PC-9 (cell line): ENCODE measurements at regions not wholly inside any gene's neighbourhood (a gene's known extent, or its start where the extent isn't known, plus 50 kb on each side); places are given as distances from the start of the nearest gene placed in this dataset.

ENCODE experiments used
- BruUV-seq: library from RNA; stranded (reverse); fragments of 400-500 nt; replicated peaks from 2 replicates; lab custom pipeline; 2021; lab: Mats Ljungman, UMichigan
- CTCF ChIA-PET: fragments of 300-600 bp; sonication (Branson Sonifier 250); formaldehyde crosslinking; loops from one replicate; lab custom pipeline; 2022; ENCODE audit warnings: antibody characterized with exemption; lab: Charles Lee
- POLR2A ChIA-PET: fragments of 300-600 bp; sonication (Branson Sonifier 250); formaldehyde crosslinking; loops from one replicate; lab custom pipeline; 2022; ENCODE audit warnings: antibody characterized with exemption; ENCODE audit not compliant: unreplicated experiment; lab: Charles Lee
- DNase-seq, 2 experiments: peaks; one replicate each; pipeline versions ENCODE4 v3.0.0 to v3.0.0-alpha.2; 2015 to 2022; ENCODE audit warnings: mixed read lengths in 1 of 2
- H2AFZ ChIP-seq: fragments of 200-600 bp; sonication (generic); 2 replicates; pipeline ENCODE4 v1.8.1; 2017; ENCODE audit warnings: antibody characterized with exemption
- H3F3A ChIP-seq: fragments of 200-600 bp; sonication (generic); 2 replicates; pipeline ENCODE4 v1.8.1; 2017; ENCODE audit warnings: antibody characterized with exemption, mild to moderate bottlenecking, low read depth; ENCODE audit not compliant: insufficient read depth
- H3K27ac ChIP-seq: fragments of 200-600 bp; sonication (generic); 2 replicates; pipeline ENCODE4 v1.6.1; 2016; ENCODE audit warnings: mixed run types
- H3K27me3 ChIP-seq: fragments of 200-600 bp; sonication (generic); 2 replicates; pipeline ENCODE4 v1.6.1; 2016; ENCODE audit warnings: low read depth, mixed run types; ENCODE audit not compliant: insufficient read depth
- H3K36me3 ChIP-seq: fragments of 200-600 bp; sonication (generic); 2 replicates; pipeline ENCODE4 v1.6.1; 2016; ENCODE audit warnings: low read depth, mixed run types
- H3K4me1 ChIP-seq: fragments of 200-600 bp; sonication (generic); replicated peaks from 2 replicates; pipeline ENCODE4 v1.6.1; 2016; ENCODE audit warnings: mixed run types; ENCODE audit not compliant: insufficient read depth
- H3K4me2 ChIP-seq: fragments of 200-600 bp; sonication (generic); 2 replicates; pipeline ENCODE4 v1.6.1; 2017; ENCODE audit warnings: mixed run types
- H3K4me3 ChIP-seq: fragments of 200-600 bp; sonication (generic); 2 replicates; pipeline ENCODE4 v1.6.1; 2016; ENCODE audit warnings: mixed run types
- H3K79me2 ChIP-seq: fragments of 200-600 bp; sonication (generic); 2 replicates; pipeline ENCODE4 v1.6.1; 2017; ENCODE audit warnings: low read depth, mixed run types
- H3K9me2 ChIP-seq: fragments of 200-600 bp; sonication (generic); 2 replicates; pipeline ENCODE4 v1.8.1; 2017; ENCODE audit warnings: mild to moderate bottlenecking; ENCODE audit not compliant: insufficient read depth
- H3K9me3 ChIP-seq: fragments of 200-600 bp; sonication (generic); 2 replicates; pipeline ENCODE4 v1.8.1; 2016; ENCODE audit warnings: low read depth; ENCODE audit not compliant: insufficient read depth
- H4K20me1 ChIP-seq: fragments of 200-600 bp; sonication (generic); 2 replicates; pipeline ENCODE4 v1.8.1; 2017; ENCODE audit not compliant: insufficient read depth
- EZH2 ChIP-seq: fragments of 200-600 bp; sonication (generic); IDR thresholded peaks from 2 replicates; pipeline ENCODE4 v1.8.0; 2017; ENCODE audit warnings: antibody characterized with exemption, low read depth
- intact Hi-C: fragments of 100-400 bp; cut with micrococcal nuclease; formaldehyde crosslinking; loops from one replicate; pipeline ENCODE4 v1.10.0; 2022; ENCODE audit not compliant: unreplicated experiment
- TF ChIP-seq, protein P1 (sequence below): fragments of 200-600 bp; sonication (generic); conservative IDR thresholded peaks from 2 replicates; pipeline ENCODE4 v1.6.1; 2017; ENCODE audit warnings: mixed run types, antibody characterized with exemption, mild to moderate bottlenecking, moderate library complexity

DNA sequence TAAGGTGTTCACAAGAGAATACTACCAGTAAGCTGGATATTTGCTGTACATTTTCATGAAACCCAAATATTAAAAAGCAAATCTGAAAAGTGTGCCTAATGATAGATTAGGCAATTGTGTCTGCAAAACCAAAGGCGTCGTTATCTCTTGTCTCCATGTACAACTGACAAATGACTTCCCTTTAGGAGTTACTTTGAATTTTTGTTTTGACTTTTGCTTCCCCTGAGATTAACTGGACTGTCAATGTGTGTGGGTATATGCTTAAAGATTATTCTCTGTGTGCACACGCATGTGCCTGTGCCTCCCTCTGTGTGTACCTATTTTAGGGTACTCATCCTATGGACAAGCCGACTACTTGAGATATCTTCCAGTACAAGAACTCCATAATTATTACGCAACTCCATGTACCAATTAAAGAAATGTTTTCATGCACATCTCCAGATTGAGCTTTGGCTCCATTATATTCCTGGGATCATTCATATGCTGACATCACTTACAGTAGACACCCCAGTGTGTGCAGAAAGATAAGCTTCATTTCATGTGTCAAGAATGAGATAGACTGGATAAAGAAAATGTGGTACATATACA is 431.2 kb upstream of the ADAMTS9 start:
- Histone ChIP-seq H3K4me1 (no peaks in the 10 kb centered on the region), H3K79me2 (no peaks in the 10 kb centered on the region), H4K20me1 (no peaks in the 10 kb centered on the region), H3K9me2 (no peaks in the 10 kb centered on the region), H3K36me3 (no peaks in the 10 kb centered on the region), H3K4me2 (no peak overlapping the region), H3K9me3 (no peaks in the 10 kb centered on the region), H2AFZ (no peak overlapping the region), H3K27me3 (no peaks in the 10 kb centered on the region), H3F3A (no peaks in the 10 kb centered on the region), H3K4me3 (no peak overlapping the region), H3K27ac (no peak overlapping the region)
- POLR2A ChIA-PET = no interaction called here
- CTCF ChIA-PET = no interaction called here
- DNase-seq = no peak
- intact Hi-C loops = no loop called here
- no TSS peak for BruUV-seq
- TF ChIP-seq, protein P1, sequence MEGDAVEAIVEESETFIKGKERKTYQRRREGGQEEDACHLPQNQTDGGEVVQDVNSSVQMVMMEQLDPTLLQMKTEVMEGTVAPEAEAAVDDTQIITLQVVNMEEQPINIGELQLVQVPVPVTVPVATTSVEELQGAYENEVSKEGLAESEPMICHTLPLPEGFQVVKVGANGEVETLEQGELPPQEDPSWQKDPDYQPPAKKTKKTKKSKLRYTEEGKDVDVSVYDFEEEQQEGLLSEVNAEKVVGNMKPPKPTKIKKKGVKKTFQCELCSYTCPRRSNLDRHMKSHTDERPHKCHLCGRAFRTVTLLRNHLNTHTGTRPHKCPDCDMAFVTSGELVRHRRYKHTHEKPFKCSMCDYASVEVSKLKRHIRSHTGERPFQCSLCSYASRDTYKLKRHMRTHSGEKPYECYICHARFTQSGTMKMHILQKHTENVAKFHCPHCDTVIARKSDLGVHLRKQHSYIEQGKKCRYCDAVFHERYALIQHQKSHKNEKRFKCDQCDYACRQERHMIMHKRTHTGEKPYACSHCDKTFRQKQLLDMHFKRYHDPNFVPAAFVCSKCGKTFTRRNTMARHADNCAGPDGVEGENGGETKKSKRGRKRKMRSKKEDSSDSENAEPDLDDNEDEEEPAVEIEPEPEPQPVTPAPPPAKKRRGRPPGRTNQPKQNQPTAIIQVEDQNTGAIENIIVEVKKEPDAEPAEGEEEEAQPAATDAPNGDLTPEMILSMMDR = no peak
- TF ChIP-seq EZH2 = no peak

DNA sequence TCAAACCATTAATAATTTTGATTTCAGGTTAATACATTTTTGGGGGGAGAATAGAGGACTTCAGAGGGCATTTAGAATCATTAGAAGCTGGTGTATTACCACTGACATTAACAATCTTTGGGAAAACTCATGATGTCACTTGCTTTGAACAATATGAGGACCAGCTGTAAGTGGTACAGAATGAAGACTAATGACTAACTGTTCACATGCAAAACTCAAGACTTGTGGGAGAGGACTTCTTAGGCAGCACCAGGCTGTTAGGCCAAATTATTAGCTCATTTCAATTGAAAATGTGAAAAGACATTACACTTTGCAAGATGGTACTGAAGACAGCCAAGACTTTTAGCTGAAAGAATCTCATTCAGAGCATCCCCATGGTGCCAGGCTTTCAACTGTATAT is 426.2 kb upstream of the ADAMTS9 start:
- H3K27me3 ChIP-seq = no peaks in the 10 kb centered on the region
- no peak for TF ChIP-seq EZH2
- TF ChIP-seq, protein P1 = no peak
- H3K9me3 ChIP-seq = no peaks in the 10 kb centered on the region
- no peak overlapping the region for H3K4me3 ChIP-seq
- H4K20me1 ChIP-seq = no peaks in the 10 kb centered on the region
- CTCF ChIA-PET = no interaction called here
- POLR2A ChIA-PET = no interaction called here
- H3K27ac ChIP-seq = no peak overlapping the region
- no peaks in the 10 kb centered on the region for H3K9me2 ChIP-seq
- H2AFZ ChIP-seq = no peak overlapping the region
- H3K4me2 ChIP-seq = no peak overlapping the region
- no peaks in the 10 kb centered on the region for H3F3A ChIP-seq
- no peaks in the 10 kb centered on the region for H3K36me3 ChIP-seq
- intact Hi-C loops = no loop called here
- DNase-seq = no peak
- BruUV-seq = no TSS peak
- no peaks in the 10 kb centered on the region for H3K4me1 ChIP-seq
- no peaks in the 10 kb centered on the region for H3K79me2 ChIP-seq

DNA sequence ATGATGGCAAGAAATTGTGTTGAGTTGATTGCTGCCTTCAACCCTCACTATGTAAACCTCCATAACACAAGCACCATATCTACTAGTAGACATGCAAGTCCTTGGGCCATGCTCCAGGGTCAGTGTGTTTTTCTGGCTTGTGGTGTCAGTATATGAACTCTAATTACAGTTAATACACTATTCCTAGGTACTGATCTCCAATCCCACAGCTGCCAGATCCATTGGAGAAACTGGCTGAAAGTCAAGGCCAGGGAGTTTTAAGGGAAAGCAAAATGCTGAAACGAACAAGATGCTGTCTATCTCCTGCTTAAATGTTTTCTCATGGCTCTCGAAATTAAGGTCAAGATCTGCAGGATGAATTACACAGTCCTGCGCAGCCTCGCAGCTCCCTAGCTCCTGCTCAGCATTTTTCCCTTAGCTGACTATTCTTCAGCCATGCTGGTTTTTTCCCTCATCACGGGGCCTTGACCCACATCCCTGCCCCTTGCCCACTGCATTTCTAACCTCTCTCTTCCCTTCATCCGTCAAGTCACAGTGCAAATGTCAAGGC is 425.0 kb upstream of the ADAMTS9 start:
- no TSS peak for BruUV-seq
- POLR2A ChIA-PET = no interaction called here
- Histone ChIP-seq H3F3A (no peaks in the 10 kb centered on the region), H3K4me3 (no peak overlapping the region), H4K20me1 (no peaks in the 10 kb centered on the region), H2AFZ (no peak overlapping the region), H3K27me3 (no peaks in the 10 kb centered on the region), H3K4me2 (no peak overlapping the region), H3K79me2 (no peaks in the 10 kb centered on the region), H3K4me1 (no peaks in the 10 kb centered on the region), H3K9me2 (no peaks in the 10 kb centered on the region), H3K9me3 (no peaks in the 10 kb centered on the region), H3K36me3 (no peaks in the 10 kb centered on the region), H3K27ac (no peak overlapping the region)
- intact Hi-C loops = no loop called here
- no peak for DNase-seq
- CTCF ChIA-PET = no interaction called here
- TF ChIP-seq, protein P1 = no peak
- no peak for TF ChIP-seq EZH2
